ENCODE measurements at regions not wholly inside any gene's neighbourhood (a gene's known extent, or its start where the extent isn't known, plus 50 kb on each side); places are given as distances from the start of the nearest gene placed in this dataset.

GRCh38 chr2:35081001-35081621, 1274.5 kb upstream of the CRIM1 start:
- H3K9me3 ChIP-seq (ENCODE audit: control insufficient read depth in 2 of 3, insufficient read depth in 1 of 3, low read length in 3 of 3) = no peaks in the 10 kb centered on the region
- no peak for DNase-seq
- H3K27me3 ChIP-seq (ENCODE audit: control insufficient read depth, insufficient read depth, low read length) = no peaks in the 10 kb centered on the region
- intact Hi-C loops (cut with DNase I) = no loop called here
- no peak overlapping the region for H3K27ac ChIP-seq (ENCODE audit: low read depth in 2 of 2, low read length in 2 of 2)
- no peak overlapping the region for H3K4me3 ChIP-seq (ENCODE audit: low read length in 3 of 3)
- no peaks in the 10 kb centered on the region for H3K36me3 ChIP-seq (ENCODE audit: control insufficient read depth in 2 of 3, insufficient read depth in 3 of 3, low read length in 3 of 3)
- H3K9ac ChIP-seq (ENCODE audit: low read length in 3 of 3) = no peak overlapping the region
- TF ChIP-seq, protein P1, sequence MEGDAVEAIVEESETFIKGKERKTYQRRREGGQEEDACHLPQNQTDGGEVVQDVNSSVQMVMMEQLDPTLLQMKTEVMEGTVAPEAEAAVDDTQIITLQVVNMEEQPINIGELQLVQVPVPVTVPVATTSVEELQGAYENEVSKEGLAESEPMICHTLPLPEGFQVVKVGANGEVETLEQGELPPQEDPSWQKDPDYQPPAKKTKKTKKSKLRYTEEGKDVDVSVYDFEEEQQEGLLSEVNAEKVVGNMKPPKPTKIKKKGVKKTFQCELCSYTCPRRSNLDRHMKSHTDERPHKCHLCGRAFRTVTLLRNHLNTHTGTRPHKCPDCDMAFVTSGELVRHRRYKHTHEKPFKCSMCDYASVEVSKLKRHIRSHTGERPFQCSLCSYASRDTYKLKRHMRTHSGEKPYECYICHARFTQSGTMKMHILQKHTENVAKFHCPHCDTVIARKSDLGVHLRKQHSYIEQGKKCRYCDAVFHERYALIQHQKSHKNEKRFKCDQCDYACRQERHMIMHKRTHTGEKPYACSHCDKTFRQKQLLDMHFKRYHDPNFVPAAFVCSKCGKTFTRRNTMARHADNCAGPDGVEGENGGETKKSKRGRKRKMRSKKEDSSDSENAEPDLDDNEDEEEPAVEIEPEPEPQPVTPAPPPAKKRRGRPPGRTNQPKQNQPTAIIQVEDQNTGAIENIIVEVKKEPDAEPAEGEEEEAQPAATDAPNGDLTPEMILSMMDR (IDR thresholded peaks at IDR 0.05; ENCODE audit: borderline replicate concordance, extremely low read depth, insufficient read depth) = no peak
- no peaks in the 10 kb centered on the region for H3K4me1 ChIP-seq (ENCODE audit: control insufficient read depth in 2 of 3, insufficient read depth in 2 of 3, low read depth in 1 of 3, low read length in 3 of 3)
- no peak for FAIRE-seq

GRCh38 chr2:35080231-35080910, 1275.2 kb upstream of the CRIM1 start:
- no peak overlapping the region for H3K4me3 ChIP-seq (ENCODE audit: low read length in 3 of 3)
- no peaks in the 10 kb centered on the region for H3K27me3 ChIP-seq (ENCODE audit: control insufficient read depth, insufficient read depth, low read length)
- no peak for DNase-seq
- H3K27ac ChIP-seq (ENCODE audit: low read depth in 2 of 2, low read length in 2 of 2) = no peak overlapping the region
- H3K4me1 ChIP-seq (ENCODE audit: control insufficient read depth in 2 of 3, insufficient read depth in 2 of 3, low read depth in 1 of 3, low read length in 3 of 3) = no peaks in the 10 kb centered on the region
- no peak for FAIRE-seq
- no peak overlapping the region for H3K9ac ChIP-seq (ENCODE audit: low read length in 3 of 3)
- intact Hi-C loops (cut with DNase I) = no loop called here
- TF ChIP-seq, protein P1 (IDR thresholded peaks at IDR 0.05; ENCODE audit: borderline replicate concordance, extremely low read depth, insufficient read depth) = no peak
- no peaks in the 10 kb centered on the region for H3K9me3 ChIP-seq (ENCODE audit: control insufficient read depth in 2 of 3, insufficient read depth in 1 of 3, low read length in 3 of 3)
- no peaks in the 10 kb centered on the region for H3K36me3 ChIP-seq (ENCODE audit: control insufficient read depth in 2 of 3, insufficient read depth in 3 of 3, low read length in 3 of 3)

DNA sequence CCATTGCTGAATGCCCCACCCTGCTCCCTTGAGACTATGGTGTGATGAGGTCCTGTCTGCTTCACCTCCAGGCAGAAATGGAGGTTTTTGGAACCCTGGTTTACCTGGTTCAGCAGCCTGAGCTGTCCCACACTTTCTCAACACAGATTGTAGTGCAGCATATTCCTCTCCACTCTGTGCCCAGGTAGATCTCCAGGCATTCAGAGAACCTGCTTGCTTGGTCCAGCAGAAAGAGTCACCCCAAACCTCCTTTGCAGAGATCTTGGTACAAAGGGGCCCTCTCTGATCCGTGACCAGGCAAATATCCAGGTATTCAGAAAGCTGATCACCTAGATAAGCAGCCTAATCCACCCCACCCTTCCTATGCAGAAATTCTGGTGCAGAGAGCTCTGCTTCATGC, 1288.2 kb upstream of the CRIM1 start:
- H3K36me3 ChIP-seq (ENCODE audit: control insufficient read depth in 2 of 3, insufficient read depth in 3 of 3, low read length in 3 of 3) = no peaks in the 10 kb centered on the region
- no peak overlapping the region for H3K9ac ChIP-seq (ENCODE audit: low read length in 3 of 3)
- H3K4me1 ChIP-seq (ENCODE audit: control insufficient read depth in 2 of 3, insufficient read depth in 2 of 3, low read depth in 1 of 3, low read length in 3 of 3) = no peaks in the 10 kb centered on the region
- H3K27ac ChIP-seq (ENCODE audit: low read depth in 2 of 2, low read length in 2 of 2) = no peak overlapping the region
- intact Hi-C loops (cut with DNase I) = no loop called here
- peaks cover 0 to 7% (median 0%) of the 10 kb centered on the region in 3 donors for H3K9me3 ChIP-seq (ENCODE audit: control insufficient read depth in 2 of 3, insufficient read depth in 1 of 3, low read length in 3 of 3)
- H3K27me3 ChIP-seq (ENCODE audit: control insufficient read depth, insufficient read depth, low read length) = no peaks in the 10 kb centered on the region
- TF ChIP-seq, protein P1 (IDR thresholded peaks at IDR 0.05; ENCODE audit: borderline replicate concordance, extremely low read depth, insufficient read depth) = no peak
- DNase-seq (peak in 1 of 5 donors; percentile 8), FAIRE-seq (no peak)
- no peak overlapping the region for H3K4me3 ChIP-seq (ENCODE audit: low read length in 3 of 3)

Measured in kidney (tissue), 13 donors.